Activated T-helper 1 cell treated with anti-CD3 and anti-CD28 coated beads, Interleukin-12 subunit alpha, Interleukin-12 subunit beta, Interleukin-2, Interleukin-4 antibody, amounts not matched to agents 30 ng/mL and 10 ng/mL and 1 ng/mL, durations not matched to agents 14 hours and 24 hours and 36 hours (primary cell): ENCODE measurements at regions not wholly inside any gene's neighbourhood (a gene's known extent, or its start where the extent isn't known, plus 50 kb on each side); places are given as distances from the start of the nearest gene placed in this dataset.

Source experiments
- DNase-seq: peaks from one replicate; pipeline ENCODE4 v3.0.0; 2021; ENCODE audit warnings: low spot score
- H3K27ac Mint-ChIP-seq: one replicate; pipeline ENCODE4 v1.8.0; 2021; ENCODE audit warnings: mild to moderate bottlenecking, mixed read lengths
- H3K27me3 Mint-ChIP-seq: one replicate; pipeline ENCODE4 v1.8.0; 2022; ENCODE audit warnings: mild to moderate bottlenecking, moderate library complexity, mixed read lengths; ENCODE audit not compliant: insufficient read depth
- H3K36me3 Mint-ChIP-seq: one replicate; pipeline ENCODE4 v1.8.0; 2021; ENCODE audit warnings: low read depth, mixed read lengths
- H3K4me1 Mint-ChIP-seq: one replicate; pipeline ENCODE4 v1.8.0; 2021; ENCODE audit warnings: low read depth, mixed read lengths
- H3K4me3 Mint-ChIP-seq: one replicate; pipeline ENCODE4 v1.8.0; 2021; ENCODE audit warnings: mild to moderate bottlenecking, moderate library complexity, mixed read lengths
- H3K9me3 Mint-ChIP-seq: one replicate; pipeline ENCODE4 v1.8.0; 2021; ENCODE audit warnings: mixed read lengths
- intact Hi-C: fragments of 100-400 bp; cut with micrococcal nuclease; formaldehyde crosslinking; loops from one replicate; pipeline ENCODE4 v1.15.1; 2024

DNA sequence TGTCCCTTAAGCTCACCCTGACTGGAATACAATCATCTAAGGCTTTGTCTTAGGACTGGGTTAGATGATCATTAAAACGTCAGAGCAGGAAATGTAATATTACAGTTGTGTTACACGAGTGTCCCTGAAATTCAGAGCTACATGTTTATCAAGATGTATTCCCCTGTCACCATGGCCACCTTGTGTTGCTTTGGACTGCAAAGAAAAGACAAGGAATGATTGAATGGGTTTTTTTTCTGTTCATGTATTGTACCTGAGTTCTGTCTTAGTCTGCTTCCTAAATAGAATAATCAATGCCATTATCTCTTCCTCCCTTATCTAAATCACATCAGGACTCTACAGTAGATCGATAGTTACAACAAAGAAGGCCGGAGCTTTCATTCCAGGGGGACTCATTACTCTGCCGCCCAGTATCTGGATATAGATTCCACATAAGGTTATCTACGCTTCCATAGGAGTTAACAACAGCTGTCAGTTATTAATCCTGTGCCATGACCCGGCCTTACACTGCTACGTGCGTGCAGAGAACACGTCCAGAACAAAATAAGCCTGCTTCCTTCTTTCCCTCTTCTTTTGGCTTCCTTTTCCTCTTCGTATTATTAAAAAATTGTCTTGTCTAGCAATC is 274.1 kb upstream of the SASH1 start:
- Mint-ChIP-seq H3K4me1 (no peaks in the 10 kb centered on the region), H3K9me3 (no peaks in the 10 kb centered on the region), H3K4me3 (no peak overlapping the region), H3K36me3 (no peaks in the 10 kb centered on the region), H3K27me3 (no peaks in the 10 kb centered on the region), H3K27ac (no peak overlapping the region)
- no peak for DNase-seq
- intact Hi-C loops = no loop called here

DNA sequence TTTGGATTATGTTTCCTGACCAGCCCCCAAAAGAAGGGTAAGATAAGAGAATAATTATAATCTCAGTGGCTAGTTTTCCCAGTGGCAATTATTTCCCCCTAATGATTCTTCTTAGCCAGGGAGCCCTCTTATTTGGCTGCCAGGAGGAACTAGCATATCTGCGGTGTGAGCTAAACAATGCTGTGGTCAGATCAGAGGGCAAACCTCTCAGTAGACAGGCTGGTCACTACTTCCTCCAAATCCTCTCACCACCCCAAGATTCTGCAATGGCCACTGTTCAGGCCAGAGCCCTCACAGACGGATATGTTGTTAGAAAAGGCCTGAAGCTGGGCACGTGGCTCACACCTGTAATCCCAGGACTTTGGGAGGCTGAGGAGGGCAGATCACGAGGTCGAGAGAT is 273.4 kb upstream of the SASH1 start:
- H3K27me3 Mint-ChIP-seq = no peaks in the 10 kb centered on the region
- H3K4me3 Mint-ChIP-seq = no peak overlapping the region

DNA sequence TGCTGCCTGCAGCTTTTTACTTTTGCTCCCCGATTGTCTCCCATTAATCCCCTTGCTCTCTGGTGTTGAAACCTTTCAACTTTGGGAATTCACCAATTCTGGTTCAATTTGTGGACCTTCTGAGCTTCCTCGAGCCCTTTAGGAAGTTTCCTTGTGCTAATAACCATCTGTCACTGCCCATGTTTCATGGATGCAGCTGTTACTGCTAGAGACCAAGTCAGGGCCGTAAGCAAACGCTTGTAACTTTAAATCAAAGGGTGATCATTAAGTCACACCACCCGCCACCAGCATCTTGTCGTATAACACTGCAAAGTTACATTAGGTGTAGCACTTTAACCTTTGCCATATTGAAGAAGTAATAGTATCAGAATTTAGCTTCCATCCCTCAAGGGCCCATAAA is 268.3 kb upstream of the SASH1 start:
- H3K27me3 Mint-ChIP-seq = no peaks in the 10 kb centered on the region
- DNase-seq = no peak
- intact Hi-C loops = no loop called here
- no peaks in the 10 kb centered on the region for H3K9me3 Mint-ChIP-seq
- H3K36me3 Mint-ChIP-seq = no peaks in the 10 kb centered on the region
- no peak overlapping the region for H3K4me3 Mint-ChIP-seq
- no peak overlapping the region for H3K27ac Mint-ChIP-seq
- H3K4me1 Mint-ChIP-seq = no peaks in the 10 kb centered on the region

More for the DNA sequence above, 273.4 kb upstream of the SASH1 start:
- DNase-seq = no peak
- intact Hi-C loops = no loop called here
- H3K9me3 Mint-ChIP-seq = no peaks in the 10 kb centered on the region
- no peak overlapping the region for H3K27ac Mint-ChIP-seq
- no peaks in the 10 kb centered on the region for H3K4me1 Mint-ChIP-seq
- H3K36me3 Mint-ChIP-seq = no peaks in the 10 kb centered on the region

DNA sequence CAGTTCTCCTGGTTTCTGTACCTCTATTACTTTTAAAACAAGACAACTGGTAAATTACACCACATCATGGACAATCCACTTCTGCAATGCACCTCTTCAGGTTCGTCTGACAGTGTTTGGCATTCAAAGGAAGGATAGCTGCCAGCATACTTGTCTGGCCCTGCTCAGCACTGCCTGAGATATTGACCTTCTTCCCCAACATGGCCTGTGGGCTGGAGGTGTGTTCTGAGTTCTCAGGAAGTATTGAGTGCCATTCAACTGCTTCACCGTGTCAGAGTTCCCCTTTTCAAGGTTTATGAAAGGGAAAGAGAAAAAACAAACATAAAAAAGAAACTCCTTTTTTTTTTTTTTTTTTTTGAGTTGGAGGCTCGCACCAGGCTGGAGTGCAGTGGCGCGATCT is 267.9 kb upstream of the SASH1 start:
- no peaks in the 10 kb centered on the region for H3K4me1 Mint-ChIP-seq
- no peak overlapping the region for H3K27ac Mint-ChIP-seq
- intact Hi-C loops = no loop called here
- no peak for DNase-seq
- H3K36me3 Mint-ChIP-seq = no peaks in the 10 kb centered on the region
- H3K27me3 Mint-ChIP-seq = no peaks in the 10 kb centered on the region
- no peaks in the 10 kb centered on the region for H3K9me3 Mint-ChIP-seq
- H3K4me3 Mint-ChIP-seq = no peak overlapping the region

DNA sequence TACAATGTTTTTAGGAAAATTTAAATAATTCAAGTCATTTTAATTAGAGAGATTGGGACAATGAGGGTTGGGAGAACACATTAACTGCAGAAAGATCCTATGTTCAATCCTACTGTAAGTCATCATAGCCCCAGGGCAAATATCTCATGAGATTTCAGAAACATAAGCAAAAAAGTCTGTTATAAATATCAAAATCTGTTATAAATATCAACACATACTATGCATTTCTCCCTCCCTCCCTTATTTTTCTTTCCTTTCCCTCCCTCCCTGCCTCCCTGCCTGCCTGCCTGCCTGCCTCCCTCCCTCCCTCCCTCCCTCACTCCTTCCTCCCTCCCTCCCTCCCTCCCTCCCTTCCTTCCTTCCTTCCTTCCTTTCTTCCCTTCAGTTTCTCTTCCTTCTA is 267.3 kb upstream of the SASH1 start:
- no peak overlapping the region for H3K27ac Mint-ChIP-seq
- intact Hi-C loops = no loop called here
- DNase-seq = no peak
- no peaks in the 10 kb centered on the region for H3K9me3 Mint-ChIP-seq
- H3K36me3 Mint-ChIP-seq = no peaks in the 10 kb centered on the region
- no peak overlapping the region for H3K4me3 Mint-ChIP-seq
- no peaks in the 10 kb centered on the region for H3K27me3 Mint-ChIP-seq
- no peaks in the 10 kb centered on the region for H3K4me1 Mint-ChIP-seq

DNA sequence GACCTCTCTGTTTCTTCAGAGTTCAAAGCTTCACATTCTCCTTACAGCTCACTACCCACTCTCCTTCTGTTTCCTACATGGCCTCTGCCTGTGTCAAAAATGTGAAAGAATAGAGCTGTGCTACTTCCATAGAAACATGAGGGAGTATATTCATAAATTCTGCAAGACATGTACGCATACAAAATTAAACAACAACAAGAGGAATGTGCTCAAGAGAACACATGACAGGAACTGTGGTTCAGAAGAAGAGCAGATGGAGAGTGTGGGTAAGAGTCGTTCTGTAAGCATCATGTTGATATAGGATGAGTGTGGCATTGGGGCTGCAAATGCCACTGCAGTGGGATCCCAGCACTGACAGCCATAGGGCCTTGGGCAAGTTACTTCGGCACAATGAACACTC is 266.6 kb upstream of the SASH1 start:
- H3K27me3 Mint-ChIP-seq = no peaks in the 10 kb centered on the region
- DNase-seq = no peak
- intact Hi-C loops = no loop called here
- no peaks in the 10 kb centered on the region for H3K36me3 Mint-ChIP-seq
- H3K9me3 Mint-ChIP-seq = no peaks in the 10 kb centered on the region
- H3K4me1 Mint-ChIP-seq = no peaks in the 10 kb centered on the region
- H3K27ac Mint-ChIP-seq = no peak overlapping the region
- no peak overlapping the region for H3K4me3 Mint-ChIP-seq

DNA sequence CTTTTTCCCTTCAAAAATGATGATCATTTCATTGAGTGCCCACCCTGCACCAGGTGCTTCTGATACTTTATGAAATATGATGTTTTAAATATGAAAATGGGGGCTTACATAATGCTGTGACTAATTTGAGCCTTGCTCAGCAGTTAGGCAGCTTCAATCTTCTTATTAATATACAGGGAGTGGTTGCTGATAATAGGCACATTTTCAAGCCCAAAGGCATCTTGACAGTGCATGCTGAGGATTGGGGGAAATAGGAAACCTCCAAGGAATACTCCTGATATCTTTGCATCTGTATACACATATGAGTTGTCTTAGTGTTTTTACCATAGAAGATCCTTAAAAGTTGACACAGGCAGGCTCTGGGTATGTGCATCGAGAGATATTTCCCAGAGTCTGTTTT is 262.3 kb upstream of the SASH1 start:
- H3K27me3 Mint-ChIP-seq = no peaks in the 10 kb centered on the region
- no peaks in the 10 kb centered on the region for H3K9me3 Mint-ChIP-seq
- no peaks in the 10 kb centered on the region for H3K4me1 Mint-ChIP-seq
- DNase-seq = no peak
- no peaks in the 10 kb centered on the region for H3K36me3 Mint-ChIP-seq
- H3K4me3 Mint-ChIP-seq = no peak overlapping the region
- intact Hi-C loops = no loop called here
- H3K27ac Mint-ChIP-seq = no peak overlapping the region

DNA sequence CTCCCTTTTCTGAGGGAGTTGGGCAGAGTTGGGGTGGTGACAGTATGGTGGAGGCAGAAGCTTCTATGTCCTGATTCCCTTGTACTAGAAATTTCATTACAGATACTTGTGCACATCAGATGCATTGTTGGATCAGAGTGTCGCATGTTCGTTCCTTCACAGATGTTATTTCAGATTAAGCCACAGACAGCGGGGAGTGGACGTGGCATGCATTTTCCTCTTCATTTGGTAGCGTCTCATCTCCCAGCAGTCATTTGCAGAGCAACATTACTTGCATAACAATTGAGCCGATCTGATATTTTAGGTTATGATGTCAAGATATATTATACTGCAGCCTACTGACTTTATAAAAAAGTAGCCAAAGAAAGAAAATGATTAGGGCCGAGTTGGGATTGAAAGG is 261.6 kb upstream of the SASH1 start:
- H3K9me3 Mint-ChIP-seq = no peaks in the 10 kb centered on the region
- no peaks in the 10 kb centered on the region for H3K4me1 Mint-ChIP-seq
- no peaks in the 10 kb centered on the region for H3K36me3 Mint-ChIP-seq
- H3K27ac Mint-ChIP-seq = no peak overlapping the region
- no peak overlapping the region for H3K4me3 Mint-ChIP-seq
- no peak for DNase-seq
- intact Hi-C loops = no loop called here
- peaks cover 3% of the 10 kb centered on the region for H3K27me3 Mint-ChIP-seq

DNA sequence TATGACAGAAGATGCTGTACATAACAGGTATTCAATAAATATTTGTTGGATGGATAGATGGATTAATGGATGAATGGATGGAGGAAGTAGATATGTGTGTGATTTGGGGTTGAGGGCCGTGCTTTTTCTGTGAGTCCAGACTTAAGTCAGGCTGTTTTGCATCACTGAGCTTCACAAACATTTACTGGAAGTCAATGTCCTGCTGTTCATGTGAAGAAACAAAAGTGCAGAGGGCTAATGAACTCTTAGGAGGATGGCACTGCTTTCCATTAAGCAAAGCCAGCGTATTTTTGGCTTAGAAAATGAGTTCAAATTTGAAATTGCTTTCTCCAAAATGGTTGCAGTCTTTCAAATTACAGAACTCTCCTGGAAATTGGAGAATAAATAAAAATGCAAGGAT is 260.6 kb upstream of the SASH1 start:
- Mint-ChIP-seq H3K36me3 (no peaks in the 10 kb centered on the region), H3K27me3 (peaks cover 3% of the 10 kb centered on the region), H3K9me3 (no peaks in the 10 kb centered on the region), H3K4me3 (no peak overlapping the region), H3K4me1 (no peaks in the 10 kb centered on the region), H3K27ac (no peak overlapping the region)
- intact Hi-C loops = no loop called here
- no peak for DNase-seq

DNA sequence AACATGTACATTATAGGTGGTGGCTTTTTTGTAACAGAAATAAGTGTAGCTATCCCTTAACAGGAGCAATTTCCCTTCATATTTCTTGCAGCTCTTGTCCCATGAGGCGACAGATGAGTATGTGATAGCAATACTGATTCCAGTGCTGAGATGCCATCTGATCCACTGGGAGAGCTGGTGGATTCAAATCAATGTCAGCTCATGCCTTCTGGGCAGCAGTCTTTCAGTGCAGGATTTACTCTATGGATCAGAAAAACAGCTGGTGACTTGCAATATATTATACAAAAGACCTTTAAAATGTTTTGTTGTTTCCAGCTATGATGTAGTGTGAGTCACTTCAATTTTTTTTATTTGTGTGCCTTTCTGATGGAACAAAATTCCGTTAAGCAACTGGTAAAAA is 259.9 kb upstream of the SASH1 start:
- Mint-ChIP-seq H3K9me3 (no peaks in the 10 kb centered on the region), H3K36me3 (no peaks in the 10 kb centered on the region), H3K4me1 (no peaks in the 10 kb centered on the region), H3K4me3 (no peak overlapping the region), H3K27me3 (peaks cover 3% of the 10 kb centered on the region), H3K27ac (no peak overlapping the region)
- no peak for DNase-seq
- intact Hi-C loops = no loop called here

DNA sequence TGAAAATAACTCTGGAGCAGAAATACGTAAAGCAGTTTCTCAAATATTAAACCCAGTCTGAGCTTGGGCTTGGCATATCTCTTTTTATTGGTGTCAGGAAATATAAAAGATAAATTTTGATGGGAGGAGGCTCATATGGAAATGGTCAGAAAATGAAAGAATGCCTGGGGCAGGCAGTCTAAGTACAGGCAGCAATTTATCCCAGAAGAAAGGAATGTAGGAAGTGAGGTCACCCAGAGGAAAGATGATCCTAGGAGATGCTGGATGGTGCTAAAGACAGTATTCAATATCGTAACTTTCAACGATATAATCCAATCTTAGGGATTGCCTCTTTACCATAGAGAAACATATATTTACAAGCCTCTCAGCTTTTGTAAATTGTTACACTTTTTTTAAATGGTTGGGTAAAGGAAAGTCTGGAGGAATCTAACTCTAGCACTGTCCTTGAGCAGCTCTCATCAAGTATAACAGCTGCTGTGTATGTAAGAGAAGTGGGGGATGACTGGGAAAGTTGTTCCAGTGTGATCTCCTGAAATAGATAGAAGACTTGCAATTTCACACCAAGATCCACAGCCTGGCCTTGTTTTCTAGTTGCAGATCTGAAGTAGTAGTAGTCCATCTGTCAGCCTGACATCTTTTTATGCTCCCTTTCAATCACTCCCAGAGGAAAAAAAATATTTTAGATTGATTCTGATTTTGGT is 256.9 kb upstream of the SASH1 start:
- DNase-seq = no peak
- intact Hi-C loops = no loop called here
- peaks cover 6% of the 10 kb centered on the region for H3K9me3 Mint-ChIP-seq
- no peaks in the 10 kb centered on the region for H3K4me1 Mint-ChIP-seq
- peaks cover 4% of the 10 kb centered on the region for H3K27me3 Mint-ChIP-seq
- no peak overlapping the region for H3K27ac Mint-ChIP-seq
- no peaks in the 10 kb centered on the region for H3K36me3 Mint-ChIP-seq
- H3K4me3 Mint-ChIP-seq = no peak overlapping the region

DNA sequence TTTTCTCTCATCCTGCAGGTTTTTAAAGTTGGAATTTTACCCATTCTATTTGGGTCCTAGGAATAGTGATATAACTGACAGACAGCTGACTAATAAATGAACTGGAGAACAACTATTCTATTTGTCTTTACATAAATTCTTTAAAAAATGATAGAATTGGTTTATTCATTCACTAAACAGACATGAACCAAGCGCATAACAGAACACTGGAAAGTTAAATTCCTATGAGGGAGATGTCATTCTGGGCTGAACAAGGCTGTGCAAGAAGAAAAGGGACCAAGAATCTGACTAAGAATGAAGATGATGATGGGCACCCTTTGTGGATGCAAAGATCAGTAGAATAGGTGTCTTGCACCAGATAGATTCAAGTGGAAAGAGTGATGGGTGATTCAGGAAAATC is 256.3 kb upstream of the SASH1 start:
- H3K36me3 Mint-ChIP-seq = no peaks in the 10 kb centered on the region
- no peak overlapping the region for H3K4me3 Mint-ChIP-seq
- H3K27me3 Mint-ChIP-seq = peaks cover 4% of the 10 kb centered on the region
- no peaks in the 10 kb centered on the region for H3K4me1 Mint-ChIP-seq
- H3K27ac Mint-ChIP-seq = no peak overlapping the region
- no peak for DNase-seq
- intact Hi-C loops = no loop called here
- H3K9me3 Mint-ChIP-seq = peaks cover 6% of the 10 kb centered on the region

DNA sequence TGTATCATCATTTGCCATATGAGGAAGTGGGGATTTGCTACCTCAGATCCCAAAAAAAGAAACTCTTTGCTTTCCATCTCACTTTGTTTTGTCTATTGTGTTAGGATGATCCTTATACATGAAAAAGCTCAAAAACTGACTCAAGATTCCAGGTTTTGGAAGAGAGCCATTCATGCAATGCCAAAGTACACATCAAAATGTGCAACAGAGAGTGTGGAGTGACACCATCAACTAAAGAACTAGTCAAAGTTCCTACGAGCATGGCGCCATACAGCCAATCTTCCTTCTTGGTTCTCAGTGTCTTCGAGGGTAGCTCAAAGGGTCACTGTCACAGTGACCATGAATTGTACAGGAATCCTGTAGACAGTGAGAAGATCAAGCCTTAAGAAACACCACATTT is 255.8 kb upstream of the SASH1 start:
- Mint-ChIP-seq H3K4me3 (no peak overlapping the region), H3K36me3 (no peaks in the 10 kb centered on the region), H3K27me3 (peaks cover 4% of the 10 kb centered on the region), H3K27ac (no peak overlapping the region), H3K9me3 (peaks cover 6% of the 10 kb centered on the region), H3K4me1 (no peaks in the 10 kb centered on the region)
- intact Hi-C loops = no loop called here
- no peak for DNase-seq

DNA sequence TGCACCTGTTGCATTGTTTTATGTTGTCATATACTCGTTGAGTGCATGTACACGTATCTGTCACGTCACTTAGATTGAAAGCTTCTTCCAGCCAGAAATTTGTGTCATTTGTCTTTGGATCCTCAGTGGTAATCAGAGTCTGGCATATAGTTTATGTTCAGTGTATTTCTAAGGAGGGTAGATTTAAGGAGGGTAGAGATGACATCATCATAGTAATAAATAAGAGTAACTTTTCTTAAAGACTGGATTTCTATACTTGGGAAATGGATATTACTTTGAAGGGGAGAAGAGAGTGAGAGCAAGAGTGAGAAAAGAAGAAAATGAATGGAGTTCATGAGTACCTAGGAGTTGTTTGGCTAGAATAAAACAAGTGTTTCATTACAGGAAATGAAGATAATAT is 255.0 kb upstream of the SASH1 start:
- H3K27me3 Mint-ChIP-seq = peaks cover 4% of the 10 kb centered on the region
- intact Hi-C loops = no loop called here
- no peak for DNase-seq
- H3K4me3 Mint-ChIP-seq = no peak overlapping the region
- no peaks in the 10 kb centered on the region for H3K4me1 Mint-ChIP-seq
- no peak overlapping the region for H3K27ac Mint-ChIP-seq
- H3K9me3 Mint-ChIP-seq = peaks cover 6% of the 10 kb centered on the region
- H3K36me3 Mint-ChIP-seq = no peaks in the 10 kb centered on the region
